NCI-H187 treated with DMSO at 0.1 percent for 48 hours (cell line): ENCODE measurements at regions not wholly inside any gene's neighbourhood (a gene's known extent, or its start where the extent isn't known, plus 50 kb on each side); places are given as distances from the start of the nearest gene placed in this dataset.

ENCODE experiments used
- DNase-seq: peaks from one replicate; lab custom pipeline; 2025; lab: John Stamatoyannopoulos, UW

- DNase-seq: no peak
These were observed 163.5 kb upstream of the LMO4 start for GRCh38 chr1:87165177-87165576.

DNA sequence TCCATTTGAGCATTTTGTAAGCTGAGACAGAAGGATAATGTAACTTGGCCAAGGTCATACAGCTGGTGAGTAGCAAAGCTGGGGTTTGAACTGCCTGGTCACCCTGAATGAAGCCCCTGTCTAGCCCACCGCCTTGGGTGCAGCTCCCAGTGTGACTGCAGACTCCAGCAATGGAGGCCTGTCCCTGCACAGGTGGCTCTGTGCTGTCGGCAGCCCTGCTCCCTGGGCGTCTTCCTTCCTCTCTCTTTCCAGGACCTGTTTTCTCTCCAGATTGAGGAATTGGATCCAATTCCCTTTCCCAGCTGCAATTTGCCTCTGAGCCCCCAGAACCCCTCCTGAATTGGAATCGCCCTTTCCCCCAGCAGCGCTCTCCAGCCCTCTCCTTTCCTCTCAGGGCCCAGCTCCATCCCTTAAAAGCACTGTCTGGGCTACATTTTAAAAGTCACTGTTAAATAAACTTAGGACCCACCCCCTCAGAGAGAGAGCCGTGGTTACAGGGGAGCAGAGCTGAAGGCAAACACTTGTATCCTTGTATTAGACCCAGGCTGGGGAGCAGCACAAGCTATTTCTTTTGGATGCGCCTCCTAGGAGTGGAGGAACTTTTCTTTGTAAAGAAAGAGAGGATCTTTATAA is 161.4 kb upstream of the LMO4 start:
- DNase-seq: no peak

GRCh38 chr1:87167848-87168525 is 160.7 kb upstream of the LMO4 start:
- DNase-seq: no peak

DNA sequence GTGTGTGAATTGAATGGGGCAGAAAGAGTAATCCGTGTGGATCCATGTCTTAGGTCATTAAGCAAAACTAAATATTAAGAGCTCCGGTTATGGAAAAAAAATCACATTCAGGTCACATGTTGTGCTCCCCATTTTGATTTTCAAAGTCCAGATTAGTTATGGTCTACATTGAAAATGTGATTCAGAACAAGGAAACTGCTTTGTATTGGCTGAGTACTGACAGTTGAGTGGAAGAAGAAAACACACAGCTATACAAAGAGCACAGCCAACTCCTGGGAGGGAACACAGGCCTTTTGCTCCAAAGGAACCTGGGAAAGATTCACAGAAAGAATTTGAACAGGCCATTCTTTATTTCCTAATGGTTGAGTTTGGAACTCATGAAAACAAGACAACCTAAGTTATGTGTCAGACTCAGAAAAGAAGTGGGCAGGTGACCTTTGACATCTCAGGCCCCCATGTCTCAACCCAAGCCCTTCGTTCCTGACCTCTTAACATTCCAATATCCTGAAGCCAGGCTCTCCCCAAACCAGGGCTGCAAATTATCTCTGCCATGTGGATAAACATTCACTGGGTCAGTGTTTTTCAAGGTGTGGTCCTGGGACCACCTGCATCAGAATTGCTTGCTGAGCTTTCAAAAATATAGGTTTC is 159.3 kb upstream of the LMO4 start:
- no peak for DNase-seq

GRCh38 chr1:87170157-87170556 is 158.5 kb upstream of the LMO4 start:
- no peak for DNase-seq

- no peak for DNase-seq
These were observed 157.6 kb upstream of the LMO4 start for GRCh38 chr1:87170931-87171598.

GRCh38 chr1:87173231-87173630 is 155.4 kb upstream of the LMO4 start:
- no peak for DNase-seq

DNA sequence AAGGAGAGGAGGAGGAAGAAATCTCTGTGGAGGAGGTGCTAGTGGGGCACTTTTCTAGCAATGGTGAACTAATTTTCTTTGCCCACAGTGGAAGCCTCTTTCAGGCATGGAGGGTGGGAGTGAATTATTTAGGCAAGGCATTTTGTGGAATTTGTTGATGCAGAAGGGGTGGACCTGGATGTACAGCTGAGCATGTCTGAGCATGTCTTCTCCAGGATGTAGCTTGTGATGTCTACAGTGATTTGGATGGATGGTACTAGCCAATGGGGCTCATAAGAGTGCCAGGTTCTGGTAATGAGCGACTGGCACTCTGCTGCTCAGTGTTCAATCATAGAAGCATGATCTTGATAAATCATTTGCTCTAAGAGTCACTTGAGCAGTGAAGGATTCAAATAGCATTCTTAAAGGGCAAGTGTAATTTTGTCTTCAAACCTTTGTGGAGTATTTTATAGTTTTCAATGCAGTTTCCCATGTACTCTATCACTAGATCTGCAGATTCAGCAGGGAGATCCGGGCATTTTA is 153.9 kb upstream of the LMO4 start:
- DNase-seq: peak; percentile 14

GRCh38 chr1:87176087-87176486 is 152.6 kb upstream of the LMO4 start:
- no peak for DNase-seq

GRCh38 chr1:87176514-87176913 is 152.2 kb upstream of the LMO4 start:
- DNase-seq: no peak

- DNase-seq: no peak
These were observed 150.2 kb upstream of the LMO4 start for GRCh38 chr1:87178441-87178840.

DNA sequence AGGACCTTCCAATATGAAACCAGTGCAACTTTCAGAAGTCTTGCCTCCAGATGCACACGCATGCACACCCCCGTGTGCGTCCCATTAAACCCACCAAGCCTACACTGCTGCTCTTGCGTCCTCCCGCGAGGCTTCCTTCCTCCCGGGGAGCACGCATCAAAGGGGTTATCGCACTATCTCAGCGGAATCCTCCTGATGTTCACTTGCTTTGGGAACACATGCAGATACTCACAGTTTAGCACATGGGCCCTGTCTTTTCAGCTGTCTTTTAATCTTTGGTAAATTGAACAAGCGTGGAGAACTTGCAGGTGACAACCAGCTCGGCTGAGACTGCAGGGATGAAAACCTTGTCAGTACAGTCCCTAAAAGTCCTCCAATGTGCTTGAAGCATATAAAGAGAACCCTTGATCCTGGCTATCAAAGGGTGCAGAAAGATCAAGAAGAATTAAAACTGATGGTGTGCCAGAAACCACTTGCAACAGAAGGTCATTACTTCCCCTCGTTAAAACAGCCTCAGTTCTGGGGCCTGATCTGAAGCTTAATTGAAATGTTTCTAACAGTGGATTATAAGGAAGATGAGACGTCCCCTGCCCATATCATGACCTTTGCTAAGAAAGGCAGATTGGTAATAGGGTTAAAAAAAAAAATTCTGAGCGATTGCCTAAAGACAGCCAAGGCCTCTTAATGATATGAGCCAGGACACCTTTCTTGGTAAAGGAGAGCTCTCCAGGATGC is 149.4 kb upstream of the LMO4 start:
- DNase-seq: no peak

DNA sequence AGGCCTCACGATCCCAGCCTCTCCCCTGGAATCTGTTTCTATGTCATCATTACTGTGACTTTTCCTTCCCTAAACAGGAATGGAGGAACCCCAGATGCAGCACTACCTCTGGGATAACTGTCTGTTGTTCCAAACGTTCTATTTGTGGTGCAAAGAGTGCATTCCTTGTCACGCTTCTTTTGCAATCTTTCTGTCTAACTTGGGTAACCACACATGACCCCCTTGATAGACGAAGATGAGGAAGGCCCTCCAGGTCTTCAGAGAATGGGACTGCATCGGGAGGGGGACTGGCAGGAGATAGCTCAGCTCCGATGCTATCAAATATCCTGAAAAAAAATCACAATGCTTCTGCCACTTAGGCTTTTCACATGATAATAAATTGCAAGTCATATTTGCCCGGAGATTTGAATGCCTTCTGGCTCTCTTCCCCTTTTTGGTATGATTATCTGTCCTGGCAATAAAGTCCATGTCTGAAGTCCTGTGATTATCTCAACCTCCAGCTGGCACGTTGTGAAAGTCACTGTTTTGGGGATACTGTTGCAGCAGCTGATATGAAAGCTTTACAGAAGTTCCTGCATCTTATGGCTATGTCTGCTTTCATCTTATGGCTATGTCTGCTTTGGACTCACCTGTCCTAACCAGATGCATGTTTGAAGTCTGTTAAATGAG is 148.7 kb upstream of the LMO4 start:
- no peak for DNase-seq

- DNase-seq: no peak
These were observed 148.0 kb upstream of the LMO4 start for GRCh38 chr1:87180682-87181081.

GRCh38 chr1:87182611-87183010 is 146.1 kb upstream of the LMO4 start:
- no peak for DNase-seq

GRCh38 chr1:87185077-87185476 is 143.6 kb upstream of the LMO4 start:
- no peak for DNase-seq

GRCh38 chr1:87186346-87186745 is 142.3 kb upstream of the LMO4 start:
- DNase-seq: no peak

DNA sequence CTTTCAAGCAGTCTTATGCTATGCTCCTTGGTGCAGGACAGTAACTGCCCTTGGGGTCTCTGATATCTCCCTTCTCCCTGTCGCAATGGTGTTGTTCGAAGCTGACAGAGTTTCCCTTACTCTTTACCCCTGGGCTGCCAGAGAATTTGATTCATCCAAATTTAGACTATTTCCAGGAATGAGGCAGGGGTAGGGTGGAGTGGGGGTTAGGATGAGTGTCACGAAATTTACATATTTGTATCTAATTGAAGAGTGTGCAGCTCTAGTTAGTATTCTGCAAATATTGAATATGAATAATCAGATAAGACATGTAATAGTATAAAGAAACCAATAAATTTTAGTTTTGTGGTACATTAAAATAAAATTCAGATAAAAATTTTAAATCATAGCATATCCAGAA is 140.0 kb upstream of the LMO4 start:
- no peak for DNase-seq

DNA sequence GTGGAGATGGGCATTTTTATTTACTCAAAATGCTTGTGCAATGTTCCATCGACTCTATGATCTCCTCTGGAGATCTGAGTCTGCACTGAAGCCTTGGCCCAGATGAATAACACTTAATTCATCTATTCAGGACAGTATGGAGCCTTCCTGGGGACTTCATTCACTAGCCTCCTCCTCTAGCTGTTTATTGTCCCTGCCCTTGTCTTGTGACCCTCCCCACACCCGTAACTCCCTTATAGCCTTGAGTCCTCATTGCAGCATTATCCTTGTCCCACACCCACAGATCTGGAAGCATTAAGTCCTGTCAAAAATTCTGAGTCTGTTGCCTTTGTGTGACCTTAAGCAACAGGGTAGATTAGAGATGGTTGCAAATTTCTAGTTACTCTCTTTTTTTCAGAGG is 138.3 kb upstream of the LMO4 start:
- DNase-seq: no peak

DNA sequence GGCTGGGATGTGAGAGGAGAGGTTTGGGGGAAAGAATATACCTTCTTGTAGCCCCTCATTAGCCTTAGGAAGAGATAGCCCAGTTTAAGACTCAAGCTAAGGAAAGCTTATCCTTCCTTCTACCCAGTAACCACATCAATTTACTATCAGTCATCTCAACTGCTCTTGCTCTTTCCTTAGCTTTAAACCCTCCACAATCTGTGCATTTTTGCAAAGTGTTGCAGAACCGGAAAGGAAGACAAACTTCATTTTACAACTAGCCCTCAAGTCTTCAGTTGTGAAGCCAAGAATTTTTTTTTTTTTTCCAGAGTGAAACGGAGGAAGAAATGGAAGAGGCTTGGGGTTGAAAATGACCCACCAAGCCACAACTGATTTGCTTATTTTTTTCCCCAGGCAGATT is 137.0 kb upstream of the LMO4 start:
- no peak for DNase-seq

- DNase-seq: no peak
These were observed 134.4 kb upstream of the LMO4 start for GRCh38 chr1:87194271-87194774.
